GM18502 (cell line): ENCODE measurements at regions not wholly inside any gene's neighbourhood (a gene's known extent, or its start where the extent isn't known, plus 50 kb on each side); places are given as distances from the start of the nearest gene placed in this dataset.
A peak's percentile ranks its signal among the peaks of the same experiment; 100 is the strongest.
"Not testable (repeated sequence)": the region's sequence is repeated elsewhere in the genome, so short reads cannot be mapped to it uniquely, and the experiment has no call there.

ENCODE experiments used
- ATAC-seq: cut with Tn5 transposase; IDR thresholded peaks from one replicate; pipeline ENCODE4 v1.9.1; 2021; ENCODE audit warnings: mild to moderate bottlenecking; ENCODE audit not compliant: unreplicated experiment, poor library complexity

DNA sequence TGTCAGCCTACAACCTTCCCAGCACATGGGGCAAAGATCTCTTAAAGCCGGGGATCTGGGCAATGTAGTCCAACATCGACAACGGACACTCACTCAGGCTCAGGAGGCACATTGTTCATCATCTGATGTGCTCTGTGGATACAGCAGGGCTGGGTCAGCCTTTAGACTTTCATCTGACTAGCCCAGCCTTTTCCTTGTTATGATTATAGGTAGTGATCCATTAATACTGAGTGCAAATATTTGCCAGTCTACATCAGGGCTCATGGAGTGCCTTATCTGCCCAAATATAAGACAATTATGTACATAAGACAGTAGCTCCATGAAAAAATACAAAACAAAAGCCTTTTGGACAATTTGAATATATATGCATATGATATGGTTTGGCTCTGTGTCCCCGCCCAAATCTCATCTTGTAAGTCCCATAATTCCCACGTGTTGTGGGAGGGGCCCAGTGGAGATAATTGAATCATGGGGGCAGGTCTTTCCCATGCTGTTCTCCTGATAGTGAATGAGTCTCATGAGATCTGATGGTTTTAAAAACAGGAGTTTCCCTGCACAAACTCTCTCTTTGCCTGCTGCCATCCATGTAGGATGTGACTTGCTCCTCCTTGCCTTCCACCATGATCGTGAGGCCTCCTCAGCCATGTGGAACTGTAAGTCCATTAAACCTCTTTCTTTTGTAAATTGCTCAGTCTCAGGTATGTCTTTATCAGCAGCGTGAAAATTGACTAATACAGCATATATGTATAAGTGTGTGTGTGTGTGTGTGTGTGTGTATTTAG lies 248.5 kb upstream of the FOXN3 start:
- ATAC-seq = not testable (repeated sequence)

DNA sequence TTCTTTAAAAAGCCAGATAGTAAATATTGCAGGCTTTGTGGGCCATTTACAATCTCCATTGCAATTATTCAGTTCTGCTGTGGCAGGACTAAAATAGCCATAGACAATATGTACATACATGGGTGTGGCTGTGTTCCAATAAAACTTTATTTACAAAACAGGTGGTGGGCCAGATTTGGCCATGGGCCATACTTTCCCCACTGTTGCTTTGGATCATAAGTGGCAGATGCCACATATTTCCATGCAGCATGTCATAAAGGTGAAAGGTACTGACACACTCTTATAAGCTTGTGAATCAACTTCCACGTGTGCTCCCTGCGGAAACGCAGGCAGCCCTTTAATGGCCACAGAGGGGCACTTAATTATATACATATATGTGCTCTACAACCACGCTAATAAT lies 244.4 kb upstream of the FOXN3 start:
- no peak for ATAC-seq

- not testable (repeated sequence) for ATAC-seq
Measured at GRCh38 chr14:89660625-89661233, 243.7 kb upstream of the FOXN3 start.

DNA sequence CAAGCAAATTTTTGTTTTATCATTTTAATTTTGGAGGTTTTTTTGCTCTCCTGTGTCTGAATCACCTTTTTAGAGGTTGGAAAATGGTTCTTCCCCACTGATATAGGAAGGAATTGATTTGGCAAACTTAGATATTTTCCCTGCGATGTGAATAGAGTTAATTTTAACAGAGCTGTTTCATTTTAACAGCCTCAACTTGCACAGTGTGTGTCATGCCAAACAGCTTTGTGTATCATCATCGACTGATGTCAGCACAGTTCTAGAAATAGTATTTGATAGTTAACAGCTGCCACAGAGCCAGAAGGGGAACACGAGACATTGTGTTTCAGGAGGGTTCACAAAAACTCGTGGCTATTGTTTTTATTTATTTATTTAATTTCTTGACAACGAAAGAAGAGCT lies 243.1 kb upstream of the FOXN3 start:
- ATAC-seq = no peak

DNA sequence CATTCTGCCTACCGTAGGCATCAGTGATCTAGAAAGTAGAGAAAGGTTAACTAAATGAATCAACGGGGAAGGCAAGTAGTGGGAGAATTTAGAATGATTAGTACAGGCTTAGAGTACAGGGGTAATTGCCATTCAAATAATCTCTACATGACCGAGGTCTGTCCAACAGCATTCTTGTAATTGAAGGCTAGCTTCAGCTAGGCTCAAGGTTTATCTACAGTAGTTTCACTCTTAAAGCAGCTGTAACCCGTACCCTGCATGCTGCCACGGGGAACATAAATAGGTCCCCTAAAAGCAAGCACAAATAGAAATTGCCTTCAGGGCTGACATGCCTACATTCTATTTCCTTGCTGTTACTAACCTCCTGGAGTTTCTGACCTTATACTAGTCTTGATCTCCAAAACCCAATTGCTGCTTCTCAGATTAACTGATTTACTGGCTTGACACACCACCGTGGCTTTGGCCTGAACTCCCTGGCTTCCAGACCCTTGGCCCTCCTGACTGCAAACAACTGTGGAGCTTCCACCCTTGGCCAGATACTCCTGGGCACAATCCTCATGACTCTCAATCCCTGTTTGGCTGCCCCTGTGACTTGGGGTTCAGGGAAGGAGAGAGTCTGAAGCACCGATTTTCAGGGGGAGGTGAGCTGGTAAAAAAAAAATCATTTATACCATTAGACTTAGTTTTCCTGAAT lies 242.1 kb upstream of the FOXN3 start:
- no peak for ATAC-seq

GRCh38 chr14:89657014-89657413 lies 240.0 kb upstream of the FOXN3 start:
- no peak for ATAC-seq

GRCh38 chr14:89654998-89655397 lies 238.0 kb upstream of the FOXN3 start:
- ATAC-seq = no peak

- ATAC-seq = no peak
Measured at GRCh38 chr14:89652352-89652751, 235.3 kb upstream of the FOXN3 start.

DNA sequence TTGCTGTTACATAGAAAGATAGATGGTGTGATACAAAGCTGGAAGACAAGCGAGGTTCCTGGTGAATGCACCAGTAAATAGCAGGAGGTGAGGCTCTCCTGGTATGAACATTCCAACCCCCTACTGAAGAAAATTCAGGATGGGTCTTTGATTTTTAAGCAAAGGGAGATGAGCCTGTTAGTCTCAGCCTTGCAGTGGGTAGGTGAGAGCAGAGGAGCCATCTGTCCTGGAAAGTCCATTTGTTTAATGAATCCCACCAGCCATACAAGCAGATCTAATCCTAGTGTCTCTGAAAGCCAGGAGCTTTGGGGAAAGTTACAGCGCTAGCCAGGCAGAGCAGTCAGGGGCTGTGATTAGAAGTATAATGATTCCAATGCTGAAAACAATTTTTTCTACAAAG lies 234.8 kb upstream of the FOXN3 start:
- no peak for ATAC-seq

DNA sequence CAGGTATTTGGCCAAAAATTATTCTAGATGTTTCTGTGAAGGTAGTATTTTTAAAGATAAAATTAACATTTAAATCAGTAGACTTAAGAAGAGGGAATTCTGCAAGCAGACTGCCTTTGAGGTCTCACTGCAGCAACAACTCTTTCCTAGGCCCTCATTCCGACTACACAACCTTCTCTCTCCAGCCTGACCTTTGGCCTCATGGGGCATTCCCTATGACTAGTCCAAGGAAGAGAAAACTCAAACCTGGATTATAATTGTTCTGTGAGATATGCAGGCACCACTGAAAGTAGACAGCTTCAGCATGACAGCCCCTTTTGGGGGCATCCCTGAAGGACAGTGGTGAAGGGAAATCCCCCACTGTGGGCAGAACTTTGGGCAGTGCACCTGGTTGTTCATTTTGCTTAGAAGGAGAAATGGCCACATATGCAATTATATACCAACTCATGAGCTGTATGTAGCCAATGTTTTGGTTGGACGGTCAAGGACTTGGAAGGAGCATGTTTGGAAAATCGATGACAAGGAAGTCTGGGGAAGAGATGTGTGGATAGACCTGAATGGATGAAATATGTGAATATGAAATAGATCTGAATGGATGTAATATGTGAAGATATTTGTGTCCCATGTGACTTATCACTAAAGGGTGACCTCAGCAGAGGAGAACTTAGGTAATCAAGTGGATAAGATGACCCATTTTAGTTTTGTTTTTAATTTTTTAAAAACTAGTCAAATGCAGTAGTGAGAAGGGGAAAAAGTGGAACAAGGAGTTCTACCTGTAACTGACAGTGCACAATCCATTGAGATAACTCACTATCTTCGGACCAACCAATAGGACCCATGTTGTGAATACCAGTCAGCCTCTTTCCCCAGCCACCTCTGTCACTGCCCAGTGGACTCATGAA lies 233.3 kb upstream of the FOXN3 start:
- no peak for ATAC-seq

DNA sequence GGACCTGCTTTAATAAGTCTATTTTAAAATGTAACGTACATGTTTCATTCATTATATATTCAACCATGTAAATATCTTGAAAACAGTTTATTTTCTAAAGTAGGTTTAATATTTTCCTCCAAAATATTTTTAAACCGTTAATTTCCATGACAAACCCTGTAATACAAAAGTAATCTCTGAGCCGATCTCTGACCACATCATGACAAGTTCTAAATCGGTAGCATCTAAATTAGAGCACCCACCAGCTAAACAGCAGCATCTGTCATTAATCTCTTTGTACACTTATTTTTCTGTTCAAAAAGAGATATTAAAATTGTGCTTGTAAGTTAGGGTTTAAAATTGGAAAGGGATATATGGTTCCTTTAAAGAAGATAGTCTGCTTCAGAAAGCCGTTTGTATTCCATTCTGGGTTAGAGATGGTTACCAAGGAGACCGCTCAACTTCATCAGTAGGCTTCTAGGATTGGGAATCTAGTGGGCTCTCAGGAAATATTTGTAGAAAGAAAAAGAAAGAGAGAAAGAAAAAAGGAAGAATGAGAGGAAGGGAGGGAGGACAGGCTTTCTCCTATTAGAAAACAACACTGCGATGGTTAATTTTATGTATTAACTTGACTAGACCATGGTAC lies 232.5 kb upstream of the FOXN3 start:
- no peak for ATAC-seq

- no peak for ATAC-seq
Measured at GRCh38 chr14:89648924-89649323, 231.9 kb upstream of the FOXN3 start.

GRCh38 chr14:89648510-89648909 lies 231.5 kb upstream of the FOXN3 start:
- ATAC-seq = no peak

DNA sequence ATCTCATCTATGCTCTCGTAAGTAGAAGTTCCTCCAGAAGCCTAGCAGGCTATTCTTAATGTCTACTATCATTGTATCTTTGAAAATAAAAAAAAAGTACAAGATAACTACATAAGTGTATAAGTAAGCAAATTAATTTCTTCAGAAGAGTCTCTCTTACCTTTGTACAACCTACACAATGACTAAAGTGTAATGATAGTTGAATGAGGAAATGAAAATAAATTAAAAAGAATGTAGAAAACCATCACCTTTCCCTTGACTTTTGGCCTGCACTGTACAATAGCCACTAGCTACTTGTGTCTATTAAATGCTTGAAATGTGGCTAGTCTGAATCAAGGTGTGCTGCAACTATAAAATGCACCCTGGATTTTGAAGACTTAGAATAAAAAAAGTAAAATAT lies 229.9 kb upstream of the FOXN3 start:
- ATAC-seq = no peak

DNA sequence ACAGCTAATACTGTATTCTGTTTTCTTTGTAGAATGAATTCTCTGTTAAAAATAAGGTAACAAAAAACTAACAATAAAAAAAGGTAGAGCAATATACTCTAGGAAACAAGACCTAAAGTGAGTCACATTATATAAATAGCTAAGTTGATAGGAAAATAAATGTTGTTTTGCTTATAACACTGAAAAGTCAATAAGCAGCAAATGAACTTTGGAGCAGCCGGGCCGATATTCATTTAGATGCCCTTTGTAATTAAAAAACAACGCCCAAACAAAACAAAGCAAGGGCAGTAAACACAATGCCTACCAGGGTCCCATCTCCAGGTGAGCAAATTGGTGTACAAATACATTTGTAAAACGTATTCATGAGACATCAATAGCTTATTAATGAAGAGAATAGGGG lies 227.6 kb upstream of the FOXN3 start:
- no peak for ATAC-seq

GRCh38 chr14:89641495-89642175 lies 224.6 kb upstream of the FOXN3 start:
- ATAC-seq = peak; percentile 99

- no peak for ATAC-seq
Measured at GRCh38 chr14:89640141-89640540, 223.1 kb upstream of the FOXN3 start.

GRCh38 chr14:89639687-89640086 lies 222.7 kb upstream of the FOXN3 start:
- ATAC-seq = no peak

GRCh38 chr14:89638891-89639290 lies 221.9 kb upstream of the FOXN3 start:
- ATAC-seq = no peak

- no peak for ATAC-seq
Measured at GRCh38 chr14:89637581-89637980, 220.5 kb upstream of the FOXN3 start.
